H1 (cell line): ENCODE measurements at regions not wholly inside any gene's neighbourhood (a gene's known extent, or its start where the extent isn't known, plus 50 kb on each side); places are given as distances from the start of the nearest gene placed in this dataset.

Source experiments
- ATF2 ChIP-seq: IDR thresholded peaks from 2 replicates; pipeline ENCODE4 v1.6.1; 2012; ENCODE audit warnings: low read length, inconsistent platforms
- BRCA1 ChIP-seq: IDR thresholded peaks from 2 replicates; pipeline ENCODE4 v1.6.1; 2012; ENCODE audit warnings: low read depth, low read length, improper control_type of control experiment
- CEBPB ChIP-seq: IDR thresholded peaks from 2 replicates; pipeline ENCODE4 v1.6.1; 2012; ENCODE audit warnings: low read depth, low read length
- CHD7 ChIP-seq: fragments of 300-600 bp; sonication (generic); IDR thresholded peaks from 2 replicates; pipeline ENCODE4 v1.7.1; 2012; ENCODE audit warnings: low read length, moderate library complexity, mild to moderate bottlenecking, inconsistent platforms; ENCODE audit not compliant: insufficient replicate concordance
- HDAC6 ChIP-seq: IDR thresholded peaks from one replicate; pipeline ENCODE4 v1.7.1; 2012; ENCODE audit warnings: low read depth, mild to moderate bottlenecking, inconsistent platforms, low read length, moderate library complexity
- KDM1A ChIP-seq: fragments of 200-600, 300-600 bp; sonication (generic); IDR thresholded peaks from 2 replicates; pipeline ENCODE4 v1.7.1; 2016; ENCODE audit warnings: mild to moderate bottlenecking, low read length, borderline replicate concordance

- TF ChIP-seq CHD7 (no peak), KDM1A (no peak), ATF2 (no peak), BRCA1 (no peak), HDAC6 (no peak), CEBPB (no peak)
Measured at GRCh38 chr14:76641541-76641940, 119.7 kb upstream of the VASH1 start (continued).
